ENCODE measurements at regions not wholly inside any gene's neighbourhood (a gene's known extent, or its start where the extent isn't known, plus 50 kb on each side); places are given as distances from the start of the nearest gene placed in this dataset.

GRCh38 chr9:81250041-81250440 lies 439.3 kb downstream of the TLE1 start:
- H3K79me1 ChIP-seq (ENCODE audit: low read depth, low read length), result no peaks in the 10 kb centered on the region
- WGBS, 2 experiments (ENCODE audit: extremely low coverage in 1 of 2, insufficient coverage in 1 of 2, insufficient read length in 1 of 2, insufficient replicate concordance in 2 of 2, low coverage in 1 of 2, low lambda C conversion rate in 2 of 2, missing lambda C conversion rate in 1 of 2), result 100% methylated on average over 3 of the region's 3 CpGs; no CpG with 5 or more reads in 1 of the 2 experiments
- H3K9me3 ChIP-seq (ENCODE audit: insufficient read depth in 2 of 2, low read depth in 1 of 2, low read length in 1 of 2), result no peaks in the 10 kb centered on the region
- no peak overlapping the region for H3K27ac ChIP-seq (ENCODE audit: low read depth, low read length)
- H2BK15ac ChIP-seq (ENCODE audit: low read length), result no peak overlapping the region
- H3K4me3 ChIP-seq (ENCODE audit: extremely low read depth in 1 of 4, insufficient read depth in 2 of 4, low read depth in 3 of 4, low read length in 4 of 4), result no peak overlapping the region
- no peak overlapping the region for H3K14ac ChIP-seq (ENCODE audit: insufficient read length)
- H4K8ac ChIP-seq (ENCODE audit: extremely low read depth, insufficient read depth, low read length), result no peak overlapping the region
- no peak overlapping the region for H4K5ac ChIP-seq (ENCODE audit: insufficient read length, low read depth, low read length)
- H2AFZ ChIP-seq (ENCODE audit: low read length), result no peak overlapping the region
- no peaks in the 10 kb centered on the region for H3K4me1 ChIP-seq (replicated peaks in 1 of 4; ENCODE audit: control insufficient read depth in 3 of 4, insufficient read depth in 4 of 4, low read length in 3 of 4)
- no peak overlapping the region for H2BK120ac ChIP-seq (replicated peaks; ENCODE audit: low read depth, low read length)
- no peak overlapping the region for H2AK5ac ChIP-seq (ENCODE audit: low read depth, low read length)
- DNase-seq (ENCODE audit: low read depth in 1 of 2, low spot score in 2 of 2) (no peak), FAIRE-seq (no peak)
- no peaks in the 10 kb centered on the region for H4K20me1 ChIP-seq (replicated peaks in 1 of 2; ENCODE audit: control insufficient read depth in 1 of 2, insufficient read depth in 2 of 2, low read length in 2 of 2)
- no peak overlapping the region for H3K4me2 ChIP-seq (ENCODE audit: insufficient read depth in 1 of 2, low read depth in 2 of 2, low read length in 2 of 2)
- no peak overlapping the region for H2BK20ac ChIP-seq (ENCODE audit: low read length)
- no peak overlapping the region for H3K9ac ChIP-seq (replicated peaks in 1 of 4; ENCODE audit: extremely low read depth in 1 of 4, low read depth in 3 of 4, low read length in 3 of 4)
- no peak overlapping the region for H3K18ac ChIP-seq (ENCODE audit: extremely low read depth, low read length)
- H3K27me3 ChIP-seq (replicated peaks in 1 of 4; ENCODE audit: control insufficient read depth in 3 of 4, extremely low read depth in 1 of 4, insufficient read depth in 3 of 4, low read length in 3 of 4), result no peaks in the 10 kb centered on the region
- ChIA-PET POLR2A (ENCODE audit: partially characterized antibody) (no interaction called here), CTCF (ENCODE audit: partially characterized antibody) (no interaction called here)
- H3K4ac ChIP-seq (replicated peaks; ENCODE audit: insufficient read length, low read depth, low read length), result no peak overlapping the region
- H3K56ac ChIP-seq (replicated peaks; ENCODE audit: insufficient read length, low read depth, low read length), result no peak overlapping the region
- H2BK5ac ChIP-seq (ENCODE audit: low read depth, low read length), result no peak overlapping the region
- H3K36me3 ChIP-seq (ENCODE audit: control insufficient read depth in 2 of 4, insufficient read depth in 4 of 4, low read length in 3 of 4), result no peaks in the 10 kb centered on the region
- H3K23me2 ChIP-seq (ENCODE audit: low read depth, low read length), result no peaks in the 10 kb centered on the region
- no peak overlapping the region for H3K23ac ChIP-seq (ENCODE audit: insufficient read length)
- H2BK12ac ChIP-seq (ENCODE audit: low read depth, low read length), result no peak overlapping the region
- H4K91ac ChIP-seq (replicated peaks; ENCODE audit: insufficient read length, low read length), result no peak overlapping the region
- no peaks in the 10 kb centered on the region for H3K79me2 ChIP-seq (ENCODE audit: control insufficient read depth in 1 of 2, insufficient read depth in 2 of 2, low read length in 2 of 2)
- TF ChIP-seq POLR2AphosphoS5 (IDR thresholded peaks at IDR 0.05; ENCODE audit: low read depth, low read length), result no peak
- no peak for TF ChIP-seq CHD1 (IDR thresholded peaks at IDR 0.05; ENCODE audit: low read depth, low read length)
- TF ChIP-seq TBP (IDR thresholded peaks at IDR 0.05; ENCODE audit: low read depth, low read length), result no peak
